HG03457 (cell line): ENCODE measurements at regions not wholly inside any gene's neighbourhood (a gene's known extent, or its start where the extent isn't known, plus 50 kb on each side); places are given as distances from the start of the nearest gene placed in this dataset.

Experiments
- ATAC-seq: cut with Tn5 transposase; IDR thresholded peaks from one replicate; pipeline ENCODE4 v1.9.1; 2021; ENCODE audit warnings: moderate number of reproducible peaks; ENCODE audit not compliant: unreplicated experiment

DNA sequence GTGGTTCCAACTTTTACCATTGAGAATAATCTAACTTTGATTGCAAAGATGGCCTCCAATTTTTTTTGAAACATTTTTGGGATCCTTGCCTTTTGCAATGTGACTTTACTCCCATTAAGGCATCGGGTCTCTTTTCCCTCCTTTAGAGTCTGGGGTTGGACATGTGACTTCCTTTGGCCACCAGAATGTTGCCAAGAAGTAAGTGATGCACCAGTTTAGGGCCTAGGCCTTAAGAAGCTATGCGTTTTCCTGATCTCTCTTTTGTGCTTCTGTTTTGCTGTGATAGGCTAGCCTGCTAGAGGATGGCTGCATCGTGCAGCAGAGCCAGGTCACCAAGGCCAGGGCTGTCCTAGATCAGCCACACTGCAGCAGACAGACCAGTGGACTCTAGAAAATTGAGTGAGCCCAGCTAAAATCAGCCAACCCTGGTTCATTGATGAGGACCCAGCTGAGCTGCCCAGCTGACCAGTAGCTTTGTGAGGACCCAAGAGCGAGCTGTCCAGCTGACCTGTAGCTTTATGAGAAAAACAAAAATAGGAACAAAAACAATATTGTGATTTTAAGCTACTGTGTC, 594.0 kb upstream of the JAG1 start:
- ATAC-seq = no peak

DNA sequence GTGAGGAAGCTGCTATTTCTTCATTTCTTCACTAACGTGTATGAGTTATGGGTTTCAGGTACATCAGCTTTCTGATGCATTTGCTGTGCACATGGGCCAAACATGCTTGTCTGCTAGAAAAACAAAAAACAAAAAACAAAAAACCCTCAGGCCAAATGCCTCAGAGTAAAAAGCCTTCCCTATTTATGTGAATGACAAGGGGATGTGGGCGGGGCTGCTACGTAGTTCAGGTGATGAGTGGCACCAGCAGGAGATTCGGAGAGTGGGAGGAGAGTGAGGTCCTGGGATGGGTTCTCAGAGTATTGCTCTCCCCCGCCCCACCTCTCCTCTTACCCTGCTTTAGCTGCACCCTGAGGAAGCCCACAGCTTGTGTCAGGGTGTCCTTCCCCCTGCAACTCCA, 596.8 kb upstream of the JAG1 start:
- no peak for ATAC-seq

- ATAC-seq = no peak
Observed at GRCh38 chr20:11271319-11271718, 597.5 kb upstream of the JAG1 start.

- no peak for ATAC-seq
Observed at GRCh38 chr20:11271920-11272594, 598.3 kb upstream of the JAG1 start.

GRCh38 chr20:11274141-11274594, 600.4 kb upstream of the JAG1 start:
- ATAC-seq = no peak

DNA sequence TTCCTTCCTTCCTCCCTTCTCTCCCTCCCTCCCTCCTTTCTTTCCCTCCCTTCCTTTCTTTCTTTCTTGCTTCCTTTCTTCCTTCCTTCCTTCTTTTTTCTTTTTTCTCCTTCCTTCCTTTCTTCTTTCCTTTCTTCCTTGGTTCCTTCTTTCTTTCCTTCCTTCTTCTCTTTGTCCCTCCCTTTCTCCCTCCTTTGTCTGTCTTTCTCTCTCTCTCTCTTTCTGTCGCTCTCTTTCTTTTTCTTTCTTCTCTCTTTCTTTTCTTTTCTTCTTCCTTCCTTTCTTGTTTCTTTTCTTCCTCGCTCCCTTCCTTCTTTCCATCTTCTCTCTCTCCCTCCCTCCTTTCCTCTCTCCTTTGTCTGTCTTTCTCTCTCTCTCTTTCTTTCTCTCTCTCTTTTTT, 601.9 kb upstream of the JAG1 start:
- ATAC-seq = no peak

- ATAC-seq = no peak
Observed at GRCh38 chr20:11277170-11277569, 603.4 kb upstream of the JAG1 start.

- ATAC-seq = no peak
Observed at GRCh38 chr20:11277858-11278257, 604.1 kb upstream of the JAG1 start.

DNA sequence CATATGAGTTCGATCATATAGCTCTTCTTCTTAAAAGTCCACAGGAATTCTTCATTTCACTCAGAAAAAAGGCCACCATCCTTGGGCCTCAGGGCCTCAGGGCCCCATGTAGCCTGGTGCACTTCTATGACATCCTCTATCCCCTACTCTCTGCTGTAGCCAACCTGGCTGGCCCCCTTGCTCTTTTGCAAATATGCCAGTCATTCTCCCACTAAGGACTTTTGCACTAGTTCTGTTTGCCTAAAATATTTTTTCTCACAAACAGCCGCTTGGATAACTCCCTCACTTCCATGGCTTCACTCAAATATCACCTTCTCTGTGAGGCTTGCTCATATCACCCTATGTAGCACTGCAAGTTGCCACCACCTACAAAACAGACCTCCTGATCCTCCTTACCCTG, 604.7 kb upstream of the JAG1 start:
- no peak for ATAC-seq

DNA sequence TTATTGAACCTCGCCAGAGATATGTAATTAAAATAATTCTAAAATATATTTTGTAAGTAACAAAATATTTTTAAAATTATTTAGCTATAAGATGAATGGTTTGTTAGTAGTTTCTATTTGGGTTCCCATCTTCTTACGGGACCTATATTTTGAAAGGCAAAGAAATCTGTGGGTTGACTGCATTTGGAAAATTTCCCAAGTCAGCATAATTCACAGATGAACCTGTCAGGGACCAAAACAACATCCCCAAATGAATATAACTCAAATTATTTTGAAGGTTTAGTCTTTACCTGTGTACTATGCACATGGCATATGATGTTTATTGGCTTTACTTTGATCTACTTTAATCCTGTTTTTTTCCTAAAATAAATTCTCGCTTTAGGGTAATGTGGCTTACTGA, 607.4 kb upstream of the JAG1 start:
- ATAC-seq = no peak

GRCh38 chr20:11281768-11282167, 608.0 kb upstream of the JAG1 start:
- no peak for ATAC-seq

DNA sequence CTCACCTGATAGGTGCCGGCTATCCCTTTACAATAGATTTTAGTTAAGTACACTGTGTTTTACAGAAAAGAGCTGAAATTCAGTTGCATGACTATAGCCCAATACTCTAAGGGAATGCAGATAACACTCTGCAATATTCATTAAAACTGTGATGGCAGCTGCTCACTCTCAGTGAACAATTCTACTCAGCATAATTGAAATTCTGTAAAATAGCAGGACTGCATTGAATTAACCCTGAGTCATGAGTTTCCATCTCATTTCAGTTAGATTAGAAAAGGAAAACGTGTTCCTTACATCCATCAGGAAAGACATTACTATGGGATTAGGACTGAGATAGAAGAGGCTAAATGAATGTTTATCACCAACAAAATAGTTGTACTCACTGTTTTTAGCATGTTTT, 613.3 kb upstream of the JAG1 start:
- ATAC-seq = no peak

DNA sequence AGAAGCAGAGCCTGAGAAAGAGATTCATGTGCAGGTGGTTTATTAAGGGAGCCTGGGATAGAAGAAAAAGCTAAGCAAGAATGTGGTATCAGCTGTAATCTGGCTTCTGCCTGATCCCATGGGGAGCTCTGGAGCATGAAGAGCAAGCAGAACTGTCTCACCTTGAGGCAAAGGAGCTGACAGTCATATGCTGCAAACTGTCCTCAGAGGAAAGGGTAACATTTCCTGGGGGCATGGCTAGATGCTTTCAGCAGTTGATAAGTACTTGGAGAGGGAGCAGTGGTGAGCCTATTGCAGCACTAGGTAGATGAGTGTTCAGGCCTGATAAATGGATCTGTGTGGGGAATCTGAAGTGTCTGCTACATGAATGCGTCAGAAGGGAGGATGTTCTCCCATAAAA, 621.5 kb upstream of the BTBD3 start:
- ATAC-seq = no peak

- no peak for ATAC-seq
Observed at GRCh38 chr20:11296951-11297350, 620.7 kb upstream of the BTBD3 start.

GRCh38 chr20:11301699-11302098, 616.0 kb upstream of the BTBD3 start:
- no peak for ATAC-seq

DNA sequence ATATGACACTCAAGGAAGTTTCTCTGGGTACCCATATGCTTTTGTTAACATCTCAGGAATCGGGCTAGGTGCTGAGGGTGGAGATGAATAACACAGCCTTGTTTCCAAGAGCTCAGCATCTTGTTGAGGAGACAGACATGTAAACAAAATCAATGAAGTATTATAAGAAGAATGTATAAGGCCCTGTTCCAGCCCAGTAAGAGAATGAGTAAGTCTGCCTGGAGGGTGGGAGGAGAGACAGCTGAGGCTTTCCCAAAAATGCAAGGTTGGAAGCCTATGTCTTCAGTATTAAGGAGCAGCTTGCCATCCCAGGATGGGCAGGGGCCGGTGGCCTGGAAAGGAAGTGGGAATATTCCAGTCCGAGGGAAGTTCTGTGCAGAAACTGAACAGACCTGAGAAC, 615.3 kb upstream of the BTBD3 start:
- ATAC-seq = no peak

DNA sequence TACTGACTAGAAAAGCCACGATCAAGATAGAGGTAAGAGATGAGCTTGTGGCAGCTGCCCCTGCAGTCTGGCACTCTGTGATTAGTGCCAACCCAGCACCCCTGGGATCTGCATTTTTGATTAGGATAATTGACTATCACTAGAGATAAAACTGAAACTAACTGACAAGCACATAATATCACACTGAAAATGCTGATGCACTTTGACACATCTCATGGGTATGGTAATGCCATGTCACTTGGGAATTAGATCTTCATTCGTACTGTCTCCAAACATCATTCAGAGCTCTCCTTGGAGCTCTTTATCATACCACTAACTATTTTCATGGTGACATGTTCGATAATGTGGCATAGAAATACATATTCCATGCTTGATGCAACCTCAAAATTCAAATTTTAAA, 612.9 kb upstream of the BTBD3 start:
- no peak for ATAC-seq

DNA sequence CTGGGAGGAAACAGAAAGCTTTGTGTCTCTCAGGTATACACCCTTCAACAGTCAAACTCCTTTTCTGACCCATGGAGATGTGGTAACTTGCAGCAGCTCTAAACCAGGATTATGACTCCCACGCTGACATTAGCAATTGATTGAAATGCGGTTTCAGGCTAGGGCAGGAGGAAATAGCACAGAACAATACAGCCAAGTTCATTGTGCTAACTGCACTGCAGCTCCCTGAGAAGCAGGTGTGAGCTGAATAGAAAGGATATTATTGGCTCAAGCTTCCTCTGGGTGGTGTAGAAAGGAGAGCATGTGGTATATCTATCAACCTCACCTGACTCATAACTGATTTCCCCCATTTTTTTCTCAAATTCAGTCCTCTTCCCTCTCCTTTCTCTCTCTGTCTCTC, 612.3 kb upstream of the BTBD3 start:
- ATAC-seq = no peak

DNA sequence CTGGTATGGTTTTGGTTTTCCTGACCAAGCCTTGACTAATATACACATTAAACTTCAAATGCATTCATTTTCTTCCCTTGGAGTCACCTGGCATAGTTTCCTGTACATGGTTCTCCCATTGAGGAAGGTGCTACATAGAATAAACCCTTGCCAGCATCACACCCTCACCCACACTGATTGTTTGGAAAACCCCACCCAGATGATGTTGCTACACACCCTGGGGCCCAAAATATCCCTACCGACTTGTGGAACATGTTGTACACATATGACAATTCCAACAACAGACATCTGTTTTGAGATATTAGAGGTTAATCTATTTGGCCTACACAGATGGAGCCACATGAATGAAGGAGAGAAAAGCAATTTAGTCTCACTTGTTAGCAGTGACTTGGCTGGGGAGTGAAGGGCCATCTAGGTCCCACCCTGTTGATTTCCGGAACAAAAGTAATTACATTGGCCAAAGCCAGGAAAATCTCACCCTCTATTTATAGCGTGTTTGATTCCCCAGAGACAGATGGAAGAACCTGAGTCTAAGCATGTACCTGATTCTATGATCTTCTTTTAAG, 606.0 kb upstream of the BTBD3 start:
- no peak for ATAC-seq

DNA sequence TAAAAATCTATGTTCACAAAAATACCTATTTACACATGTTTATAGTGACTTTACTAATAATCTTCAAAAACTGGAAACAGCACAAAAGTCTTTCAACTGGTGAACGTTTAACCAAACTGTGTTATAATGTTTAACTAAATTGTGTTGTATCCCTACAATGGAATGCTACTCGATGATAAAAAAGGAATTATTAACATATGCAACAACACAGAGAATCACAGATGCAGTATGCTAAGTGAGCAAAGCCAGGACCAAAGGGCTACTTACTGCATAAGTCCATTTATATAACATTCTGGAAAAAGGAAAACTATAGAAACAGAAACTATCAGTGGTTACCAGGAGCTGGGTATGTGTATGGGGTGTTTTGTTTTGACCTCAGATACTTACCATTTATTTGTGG, 602.2 kb upstream of the BTBD3 start:
- ATAC-seq = no peak

GRCh38 chr20:11316244-11316643, 601.4 kb upstream of the BTBD3 start:
- no peak for ATAC-seq

DNA sequence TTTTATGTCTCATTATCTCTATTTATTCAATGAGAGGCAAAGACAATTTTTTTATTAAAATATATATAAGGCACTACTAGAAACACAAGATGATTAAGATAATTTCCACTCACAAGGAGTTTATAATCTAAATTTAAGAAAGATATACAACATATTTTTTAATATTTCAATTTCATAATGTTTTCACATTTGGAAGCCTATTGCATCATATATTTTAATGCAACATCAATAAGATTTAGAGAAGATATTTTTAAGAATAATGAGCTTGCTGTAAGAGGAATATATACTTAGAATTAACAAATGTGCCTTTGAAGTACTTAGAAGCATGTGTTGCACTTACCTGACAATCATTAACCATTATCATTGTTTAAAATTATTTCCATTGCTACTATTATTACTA, 597.7 kb upstream of the BTBD3 start:
- no peak for ATAC-seq

GRCh38 chr20:11323816-11324215, 593.9 kb upstream of the BTBD3 start:
- ATAC-seq = no peak
